ENCODE measurements at regions not wholly inside any gene's neighbourhood (a gene's known extent, or its start where the extent isn't known, plus 50 kb on each side); places are given as distances from the start of the nearest gene placed in this dataset.
A peak's percentile ranks its signal among the peaks of the same experiment; 100 is the strongest.

- Mint-ChIP-seq H3K27me3 (ENCODE audit: low read depth) (peaks cover 29% of the 10 kb centered on the region), H3K27ac (peak overlapping the region in 2 of 3 experiments; percentile 9 to 13), H3K9me3 (peaks cover under 1% of the 10 kb centered on the region), H3K4me3 (no peak overlapping the region), H3K36me3 (ENCODE audit: low read depth) (no peaks in the 10 kb centered on the region), H3K4me1 (peaks cover 27% of the 10 kb centered on the region)
- TF ChIP-seq CTCF (IDR thresholded peaks at IDR 0.05; ENCODE audit: unreplicated experiment in 3 of 3), result no peak
Observed at GRCh38 chr3:144265542-144266100, 294.0 kb downstream of the DIPK2A start.

GRCh38 chr3:144270100-144270499 is 298.5 kb downstream of the DIPK2A start:
- no peak for TF ChIP-seq CTCF (IDR thresholded peaks at IDR 0.05; ENCODE audit: unreplicated experiment in 3 of 3)
- peaks cover 24% of the 10 kb centered on the region for H3K4me1 Mint-ChIP-seq
- H3K36me3 Mint-ChIP-seq (ENCODE audit: low read depth), result no peaks in the 10 kb centered on the region
- H3K27me3 Mint-ChIP-seq (ENCODE audit: low read depth), result peaks cover 39% of the 10 kb centered on the region
- H3K27ac Mint-ChIP-seq, result no peak overlapping the region
- H3K9me3 Mint-ChIP-seq, result no peaks in the 10 kb centered on the region
- no peak overlapping the region for H3K4me3 Mint-ChIP-seq

- H3K36me3 Mint-ChIP-seq (ENCODE audit: low read depth), result no peaks in the 10 kb centered on the region
- peaks cover 35% of the 10 kb centered on the region for H3K27me3 Mint-ChIP-seq (ENCODE audit: low read depth)
- H3K27ac Mint-ChIP-seq, result peak overlapping the region in 1 of 3 experiments; percentile 57
- H3K4me3 Mint-ChIP-seq, result no peak overlapping the region
- peaks cover 15% of the 10 kb centered on the region for H3K4me1 Mint-ChIP-seq
- no peak for TF ChIP-seq CTCF (IDR thresholded peaks at IDR 0.05; ENCODE audit: unreplicated experiment in 3 of 3)
- no peaks in the 10 kb centered on the region for H3K9me3 Mint-ChIP-seq
Observed at GRCh38 chr3:144272680-144273079, 301.1 kb downstream of the DIPK2A start.

GRCh38 chr3:144273601-144274000 is 302.0 kb downstream of the DIPK2A start:
- H3K27me3 Mint-ChIP-seq (ENCODE audit: low read depth), result peaks cover 33% of the 10 kb centered on the region
- no peak overlapping the region for H3K4me3 Mint-ChIP-seq
- no peak for TF ChIP-seq CTCF (IDR thresholded peaks at IDR 0.05; ENCODE audit: unreplicated experiment in 3 of 3)
- H3K36me3 Mint-ChIP-seq (ENCODE audit: low read depth), result no peaks in the 10 kb centered on the region
- H3K9me3 Mint-ChIP-seq, result no peaks in the 10 kb centered on the region
- peak overlapping the region in 2 of 3 experiments; percentile 14 to 57 for H3K27ac Mint-ChIP-seq
- peaks cover 15% of the 10 kb centered on the region for H3K4me1 Mint-ChIP-seq

GRCh38 chr3:144275005-144275404 is 303.4 kb downstream of the DIPK2A start:
- no peaks in the 10 kb centered on the region for H3K36me3 Mint-ChIP-seq (ENCODE audit: low read depth)
- no peak overlapping the region for H3K27ac Mint-ChIP-seq
- TF ChIP-seq CTCF (IDR thresholded peaks at IDR 0.05; ENCODE audit: unreplicated experiment in 3 of 3), result no peak
- peaks cover 24% of the 10 kb centered on the region for H3K27me3 Mint-ChIP-seq (ENCODE audit: low read depth)
- H3K9me3 Mint-ChIP-seq, result no peaks in the 10 kb centered on the region
- peaks cover 15% of the 10 kb centered on the region for H3K4me1 Mint-ChIP-seq
- H3K4me3 Mint-ChIP-seq, result no peak overlapping the region

GRCh38 chr3:144282313-144282712 is 310.7 kb downstream of the DIPK2A start:
- peaks cover 25% of the 10 kb centered on the region for H3K27me3 Mint-ChIP-seq (ENCODE audit: low read depth)
- H3K27ac Mint-ChIP-seq, result no peak overlapping the region
- no peak overlapping the region for H3K4me3 Mint-ChIP-seq
- TF ChIP-seq CTCF (IDR thresholded peaks at IDR 0.05; ENCODE audit: unreplicated experiment in 3 of 3), result no peak
- no peaks in the 10 kb centered on the region for H3K9me3 Mint-ChIP-seq
- H3K36me3 Mint-ChIP-seq (ENCODE audit: low read depth), result no peaks in the 10 kb centered on the region
- no peaks in the 10 kb centered on the region for H3K4me1 Mint-ChIP-seq
